Endothelial cell of umbilical vein (primary cell): ENCODE measurements at regions not wholly inside any gene's neighbourhood (a gene's known extent, or its start where the extent isn't known, plus 50 kb on each side); places are given as distances from the start of the nearest gene placed in this dataset.

Experiments used
- BruUV-seq: library from RNA; stranded (reverse); fragments of 400-500 nt; replicated peaks from 2 replicates; lab custom pipeline; 2021; lab: Mats Ljungman, UMichigan
- CTCF ChIA-PET: fragments of 300-600, 350-600 bp; sonication (Branson Sonifier 250); formaldehyde crosslinking; loops from one replicate; lab custom pipeline; 2021; ENCODE audit warnings: antibody characterized with exemption, inconsistent platforms; lab: Charles Lee
- POLR2A ChIA-PET: fragments of 300-600, 350-600 bp; sonication (Branson Sonifier 250); formaldehyde crosslinking; loops from one replicate; lab custom pipeline; 2021; ENCODE audit warnings: antibody characterized with exemption, inconsistent platforms; lab: Charles Lee
- DNase-seq: peaks from one replicate; pipeline ENCODE4 v3.0.0-alpha.2; 2011; ENCODE audit warnings: low read depth, low spot score
- FAIRE-seq: peaks from 2 replicates; lab custom pipeline; 2011; peaks lifted over from hg19 to GRCh38; lab: Jason Lieb, UNC
- H2AFZ ChIP-seq: 2 replicates; pipeline ENCODE4 v1.6.0; 2012; ENCODE audit warnings: low read depth, low read length, control low read depth, inconsistent platforms
- H3K27ac ChIP-seq: 2 replicates; pipeline ENCODE4 v1.5.1; 2011; ENCODE audit warnings: low read depth, mild to moderate bottlenecking, control low read depth, low read length, moderate library complexity; ENCODE audit not compliant: insufficient read depth
- H3K27me3 ChIP-seq, 2 experiments: 2 replicates each; pipeline versions ENCODE4 v1.6.0 to v1.6.1; 2011; ENCODE audit warnings: low read length in 2 of 2, mixed read lengths in 1 of 2; ENCODE audit not compliant: control insufficient read depth in 2 of 2, insufficient read depth in 2 of 2
- H3K36me3 ChIP-seq, 2 experiments: 2 replicates in 1 of 2; 3 replicates in 1 of 2; pipeline ENCODE4 v1.5.1; 2011; ENCODE audit warnings: low read length in 2 of 2, mild to moderate bottlenecking in 1 of 2, moderate library complexity in 1 of 2; ENCODE audit not compliant: control insufficient read depth in 2 of 2, insufficient read depth in 2 of 2; ENCODE audit errors: extremely low read depth in 1 of 2
- H3K4me1 ChIP-seq: 3 replicates; pipeline ENCODE4 v1.5.1; 2011; ENCODE audit warnings: mild to moderate bottlenecking, low read length; ENCODE audit not compliant: control insufficient read depth, insufficient read depth; ENCODE audit errors: extremely low read depth
- H3K4me2 ChIP-seq: 2 replicates; pipeline ENCODE4 v1.6.1; 2011; ENCODE audit warnings: low read length, control low read depth, mixed read lengths; ENCODE audit not compliant: insufficient read depth
- H3K4me3 ChIP-seq, 3 experiments: fragments of 200-600 bp in 1 of 3; sonication (generic), shearing (Covaris generic) in 1 of 3; replicated peaks in 1 of 3; 2 replicates each; pipeline ENCODE4 v1.5.1; 2011 to 2016; ENCODE audit warnings: control low read depth in 3 of 3, low read length in 3 of 3, mild to moderate bottlenecking in 2 of 3, inconsistent platforms in 1 of 3, low read depth in 1 of 3, moderate library complexity in 1 of 3; ENCODE audit not compliant: insufficient read depth in 1 of 3
- H3K79me2 ChIP-seq: 2 replicates; pipeline ENCODE4 v1.6.0; 2012; ENCODE audit warnings: low read length, inconsistent platforms; ENCODE audit not compliant: control insufficient read depth, insufficient read depth
- H3K9ac ChIP-seq: replicated peaks from 2 replicates; pipeline ENCODE3; 2011; ENCODE audit warnings: low read length, control low read depth; ENCODE audit not compliant: insufficient read depth; ENCODE audit errors: extremely low read depth
- H3K9me1 ChIP-seq: replicated peaks from 3 replicates; pipeline ENCODE4 v1.6.0; 2011; ENCODE audit warnings: mild to moderate bottlenecking, low read length; ENCODE audit not compliant: control insufficient read depth, insufficient read depth; ENCODE audit errors: extremely low read depth
- H3K9me3 ChIP-seq: replicated peaks from 2 replicates; pipeline ENCODE4 v1.5.1; 2012; ENCODE audit warnings: low read length, inconsistent platforms; ENCODE audit not compliant: control insufficient read depth, insufficient read depth
- H4K20me1 ChIP-seq: replicated peaks from 2 replicates; pipeline ENCODE3; 2011; ENCODE audit warnings: mild to moderate bottlenecking, low read length; ENCODE audit not compliant: control insufficient read depth, insufficient read depth; ENCODE audit errors: extremely low read depth
- GATA2 ChIP-seq: IDR thresholded peaks from 2 replicates; pipeline ENCODE4 v1.7.0; 2011; ENCODE audit warnings: low read depth, mild to moderate bottlenecking, moderate library complexity, mixed read lengths, low read length; ENCODE audit not compliant: insufficient read length, insufficient read depth
- JUN ChIP-seq: IDR thresholded peaks from 2 replicates; pipeline ENCODE4 v1.6.1; 2011; ENCODE audit warnings: borderline replicate concordance, low read depth; ENCODE audit not compliant: insufficient read length, insufficient read depth
- POLR2A ChIP-seq: IDR thresholded peaks from 2 replicates; pipeline ENCODE4 v1.6.1; 2012; ENCODE audit warnings: low read depth, mild to moderate bottlenecking, control low read depth, low read length
- dilution Hi-C: fragments of 300-500 bp; cut with MboI; formaldehyde crosslinking; loops from one replicate; pipeline ENCODE4 v1.15.0; 2019; ENCODE audit warnings: low sequenced_read_pairs; ENCODE audit not compliant: extremely low pct_ligation_motif_present
- intact Hi-C: fragments of 100-400 bp; cut with micrococcal nuclease; formaldehyde crosslinking; loops from one replicate; pipeline ENCODE4 v1.10.0; 2022

DNA sequence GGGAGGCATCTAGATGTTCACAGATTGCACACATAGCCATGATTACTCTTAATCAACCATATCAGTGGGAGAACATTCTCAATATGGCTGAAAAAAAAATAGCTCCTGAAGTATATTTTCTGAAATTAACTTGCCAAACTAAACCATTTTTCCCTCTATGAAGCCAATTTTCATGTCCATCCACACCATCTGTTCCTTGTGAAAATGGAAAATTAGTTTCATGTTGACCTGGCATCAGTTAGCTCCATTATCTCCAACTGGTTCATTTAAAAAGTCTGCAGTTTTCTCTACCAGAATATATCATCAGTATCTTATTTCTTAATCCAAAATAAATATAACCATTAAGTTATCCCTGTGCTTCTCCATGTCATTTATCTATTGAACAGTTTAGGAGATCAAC lies 138.8 kb upstream of the CDH10 start:
- no TSS peak for BruUV-seq
- no peak for FAIRE-seq

DNA sequence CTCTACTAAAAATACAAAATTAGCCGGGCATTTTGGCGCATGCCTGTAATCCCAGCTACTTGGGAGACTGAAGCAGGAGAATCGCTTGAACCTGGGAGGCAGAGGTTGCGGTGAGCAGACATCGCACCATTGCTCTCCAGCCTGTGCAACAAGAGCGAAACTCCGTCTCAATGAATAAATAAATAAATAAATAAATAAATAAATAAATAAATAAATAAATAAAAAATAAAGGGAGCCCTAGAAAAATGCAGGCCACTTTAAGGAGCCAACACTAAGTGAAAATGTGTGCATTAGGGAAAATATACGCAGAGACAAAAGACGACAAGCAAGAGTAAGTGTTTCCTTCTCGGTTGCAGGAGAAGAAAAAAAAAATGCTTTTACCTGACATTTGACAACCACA lies 132.6 kb upstream of the CDH10 start:
- Histone ChIP-seq H3K9me1 (no peaks in the 10 kb centered on the region), H3K9ac (no peak overlapping the region), H3K9me3 (peaks cover 3% of the 10 kb centered on the region), H2AFZ (no peak overlapping the region), H4K20me1 (no peaks in the 10 kb centered on the region), H3K4me3 (no peak overlapping the region), H3K27me3 (no peaks in the 10 kb centered on the region), H3K4me1 (no peaks in the 10 kb centered on the region), H3K27ac (no peak overlapping the region), H3K36me3 (no peaks in the 10 kb centered on the region), H3K79me2 (no peaks in the 10 kb centered on the region), H3K4me2 (no peak overlapping the region)
- CTCF ChIA-PET: no interaction called here
- no peak for TF ChIP-seq GATA2
- no peak for TF ChIP-seq POLR2A
- POLR2A ChIA-PET: no interaction called here
- BruUV-seq: no TSS peak
- no peak for FAIRE-seq
- no peak for DNase-seq
- intact Hi-C loops (no loop called here), dilution Hi-C loops (no loop called here)

More for the DNA sequence above, 138.8 kb upstream of the CDH10 start:
- Histone ChIP-seq H3K36me3 (no peaks in the 10 kb centered on the region), H3K4me1 (no peaks in the 10 kb centered on the region), H3K9me1 (no peaks in the 10 kb centered on the region), H3K27ac (no peak overlapping the region), H2AFZ (no peak overlapping the region), H3K79me2 (no peaks in the 10 kb centered on the region), H3K9me3 (peaks cover 5% of the 10 kb centered on the region), H3K9ac (no peak overlapping the region), H3K4me3 (no peak overlapping the region), H4K20me1 (no peaks in the 10 kb centered on the region), H3K27me3 (no peaks in the 10 kb centered on the region), H3K4me2 (no peak overlapping the region)
- dilution Hi-C loops: no loop called here
- intact Hi-C loops: no loop called here
- POLR2A ChIA-PET: no interaction called here
- no peak for TF ChIP-seq JUN
- DNase-seq: no peak
- CTCF ChIA-PET: no interaction called here
